OCI-LY7 (cell line): ENCODE measurements at regions not wholly inside any gene's neighbourhood (a gene's known extent, or its start where the extent isn't known, plus 50 kb on each side); places are given as distances from the start of the nearest gene placed in this dataset.

Experiments used
- EZH2phosphoT487 ChIP-seq: fragments of 200-600 bp; sonication (generic); IDR thresholded peaks from 2 replicates; pipeline ENCODE4 v1.6.1; 2018; ENCODE audit warnings: low read depth, borderline replicate concordance, mild to moderate bottlenecking, mixed run types, antibody characterized with exemption, low read length, moderate library complexity, mixed read lengths
- TF ChIP-seq, protein P1 (sequence below): fragments of 200-600 bp; sonication (generic); conservative IDR thresholded peaks from 2 replicates; pipeline ENCODE4 v1.5.1; 2014; ENCODE audit warnings: mild to moderate bottlenecking, antibody characterized with exemption, low read length, moderate library complexity, mixed read lengths

DNA sequence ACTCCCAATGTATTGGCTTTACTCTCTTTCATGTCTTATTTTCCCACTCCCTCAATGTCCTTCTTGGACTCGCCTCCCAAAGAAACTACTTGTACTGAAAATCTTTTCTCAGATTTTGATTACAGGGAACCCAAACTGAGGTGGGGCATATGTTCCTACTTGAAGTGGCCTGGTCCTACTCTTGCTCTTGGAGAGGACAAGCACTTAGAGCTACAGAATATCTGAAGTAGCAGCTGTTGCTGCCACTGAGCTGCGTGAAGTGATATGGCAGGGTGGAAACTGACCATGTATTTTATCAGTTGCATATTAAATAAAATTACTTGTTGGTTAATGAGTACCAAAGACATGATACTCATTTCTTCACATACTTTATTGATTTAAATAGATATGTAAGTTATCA lies 129.5 kb downstream of the TSEN15 start:
- TF ChIP-seq, protein P1, sequence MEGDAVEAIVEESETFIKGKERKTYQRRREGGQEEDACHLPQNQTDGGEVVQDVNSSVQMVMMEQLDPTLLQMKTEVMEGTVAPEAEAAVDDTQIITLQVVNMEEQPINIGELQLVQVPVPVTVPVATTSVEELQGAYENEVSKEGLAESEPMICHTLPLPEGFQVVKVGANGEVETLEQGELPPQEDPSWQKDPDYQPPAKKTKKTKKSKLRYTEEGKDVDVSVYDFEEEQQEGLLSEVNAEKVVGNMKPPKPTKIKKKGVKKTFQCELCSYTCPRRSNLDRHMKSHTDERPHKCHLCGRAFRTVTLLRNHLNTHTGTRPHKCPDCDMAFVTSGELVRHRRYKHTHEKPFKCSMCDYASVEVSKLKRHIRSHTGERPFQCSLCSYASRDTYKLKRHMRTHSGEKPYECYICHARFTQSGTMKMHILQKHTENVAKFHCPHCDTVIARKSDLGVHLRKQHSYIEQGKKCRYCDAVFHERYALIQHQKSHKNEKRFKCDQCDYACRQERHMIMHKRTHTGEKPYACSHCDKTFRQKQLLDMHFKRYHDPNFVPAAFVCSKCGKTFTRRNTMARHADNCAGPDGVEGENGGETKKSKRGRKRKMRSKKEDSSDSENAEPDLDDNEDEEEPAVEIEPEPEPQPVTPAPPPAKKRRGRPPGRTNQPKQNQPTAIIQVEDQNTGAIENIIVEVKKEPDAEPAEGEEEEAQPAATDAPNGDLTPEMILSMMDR, result no peak
- no peak for TF ChIP-seq EZH2phosphoT487
